ENCODE measurements at regions not wholly inside any gene's neighbourhood (a gene's known extent, or its start where the extent isn't known, plus 50 kb on each side); places are given as distances from the start of the nearest gene placed in this dataset.
"Not testable (repeated sequence)": the region's sequence is repeated elsewhere in the genome, so short reads cannot be mapped to it uniquely, and the experiment has no call there.

DNA sequence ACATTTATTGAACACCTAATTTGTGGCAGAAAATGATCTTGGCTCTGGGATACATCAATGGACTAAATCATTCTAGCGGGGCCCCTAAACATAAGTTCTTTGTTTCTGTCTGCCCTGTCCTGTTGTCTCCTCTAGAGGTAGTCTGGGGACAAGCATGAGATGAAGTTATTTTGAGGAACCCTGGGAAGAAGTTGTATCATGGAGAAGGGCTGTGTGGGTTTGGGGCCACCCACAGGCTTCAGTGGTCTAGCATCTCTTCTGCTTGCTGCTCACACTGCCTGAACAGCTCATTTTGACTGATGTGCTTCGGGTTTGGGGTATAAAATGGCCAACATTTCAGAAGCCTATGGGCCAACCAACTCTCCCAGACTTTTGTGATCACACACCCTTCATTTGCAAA, 50.3 kb upstream of the OSBPL11 start:
- H3K4me3 Mint-ChIP-seq = no peak overlapping the region
- H3K27me3 Mint-ChIP-seq (ENCODE audit: low read depth) = no peaks in the 10 kb centered on the region
- ATAC-seq (no peak), DNase-seq (no peak)
- no peaks in the 10 kb centered on the region for H3K36me3 Mint-ChIP-seq (ENCODE audit: insufficient read depth)
- H3K9me3 Mint-ChIP-seq = no peaks in the 10 kb centered on the region
- no peaks in the 10 kb centered on the region for H3K4me1 Mint-ChIP-seq (ENCODE audit: low read depth)

- Mint-ChIP-seq H3K4me3 (no peak overlapping the region), H3K9me3 (no peaks in the 10 kb centered on the region), H3K4me1 (ENCODE audit: low read depth) (no peaks in the 10 kb centered on the region), H3K36me3 (ENCODE audit: insufficient read depth) (no peaks in the 10 kb centered on the region), H3K27me3 (ENCODE audit: low read depth) (no peaks in the 10 kb centered on the region)
- DNase-seq = no peak
- no peak for ATAC-seq
Measured at GRCh38 chr3:125646581-125646980, 51.3 kb upstream of the OSBPL11 start.

DNA sequence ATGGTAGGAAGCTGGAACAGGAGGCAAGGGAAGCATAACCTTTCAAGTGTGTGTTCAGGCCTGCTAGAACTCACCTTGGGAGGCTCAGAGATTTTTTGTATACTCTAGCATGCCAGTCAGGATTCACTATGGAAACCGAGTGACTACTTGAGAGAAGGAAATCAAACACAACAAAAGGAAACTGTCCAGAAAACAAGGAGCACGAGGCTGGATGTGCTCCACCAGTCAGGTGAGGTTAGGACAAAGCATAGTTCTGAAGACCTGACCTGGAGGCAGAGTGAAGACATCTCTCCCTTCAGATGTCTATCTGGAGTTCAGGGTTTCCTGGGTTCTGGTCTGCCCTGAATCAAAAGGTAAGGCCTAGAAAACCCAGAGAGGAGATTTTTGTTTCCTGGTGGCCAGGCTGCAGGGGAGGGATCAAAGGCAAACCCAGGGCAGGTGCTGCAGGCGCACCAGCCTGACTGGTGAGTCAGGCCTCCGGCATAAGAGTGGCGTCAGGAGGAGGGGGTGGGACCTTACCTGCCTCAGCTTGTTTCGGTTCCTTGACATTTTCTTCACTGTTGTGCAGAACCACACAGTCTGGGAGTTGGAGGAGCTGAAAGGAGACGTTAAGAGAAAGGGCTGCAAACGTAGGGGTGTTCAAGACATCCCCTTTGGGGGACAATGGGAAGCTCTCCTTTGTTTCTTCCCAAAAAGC, 52.2 kb upstream of the OSBPL11 start:
- no peaks in the 10 kb centered on the region for H3K36me3 Mint-ChIP-seq (ENCODE audit: insufficient read depth)
- no peaks in the 10 kb centered on the region for H3K4me1 Mint-ChIP-seq (ENCODE audit: low read depth)
- no peaks in the 10 kb centered on the region for H3K9me3 Mint-ChIP-seq
- H3K27me3 Mint-ChIP-seq (ENCODE audit: low read depth) = no peaks in the 10 kb centered on the region
- ATAC-seq (no peak), DNase-seq (no peak)
- no peak overlapping the region for H3K4me3 Mint-ChIP-seq

GRCh38 chr3:125651244-125651643, 55.9 kb upstream of the OSBPL11 start:
- no peaks in the 10 kb centered on the region for H3K27me3 Mint-ChIP-seq (ENCODE audit: low read depth)
- no peaks in the 10 kb centered on the region for H3K36me3 Mint-ChIP-seq (ENCODE audit: insufficient read depth)
- ATAC-seq = no peak
- no peak for DNase-seq
- no peaks in the 10 kb centered on the region for H3K9me3 Mint-ChIP-seq
- no peak overlapping the region for H3K4me3 Mint-ChIP-seq
- H3K4me1 Mint-ChIP-seq (ENCODE audit: low read depth) = no peaks in the 10 kb centered on the region

DNA sequence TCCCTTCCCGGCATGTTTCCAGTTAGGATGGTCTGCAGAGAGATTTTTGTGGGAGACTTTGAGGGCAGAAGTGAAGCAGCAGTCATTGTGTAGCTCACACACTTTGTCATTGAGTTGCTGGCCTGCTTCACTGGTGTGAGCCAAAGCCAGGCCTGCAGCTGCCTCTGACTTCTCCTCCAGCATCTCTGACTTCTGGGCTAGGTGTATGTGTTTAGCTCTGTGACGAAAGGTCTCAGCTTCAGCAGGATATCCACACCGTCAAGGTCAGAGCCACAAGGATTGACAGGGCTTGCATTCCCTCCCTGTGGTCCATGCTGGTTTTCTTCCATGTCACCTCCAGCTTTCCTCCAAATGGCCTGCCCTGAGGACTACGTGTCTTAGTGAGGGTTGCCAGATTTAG, 57.1 kb upstream of the OSBPL11 start:
- Mint-ChIP-seq H3K36me3 (ENCODE audit: insufficient read depth) (no peaks in the 10 kb centered on the region), H3K27me3 (ENCODE audit: low read depth) (no peaks in the 10 kb centered on the region), H3K9me3 (no peaks in the 10 kb centered on the region), H3K4me3 (no peak overlapping the region), H3K4me1 (ENCODE audit: low read depth) (no peaks in the 10 kb centered on the region)
- ATAC-seq (no peak), DNase-seq (no peak)

DNA sequence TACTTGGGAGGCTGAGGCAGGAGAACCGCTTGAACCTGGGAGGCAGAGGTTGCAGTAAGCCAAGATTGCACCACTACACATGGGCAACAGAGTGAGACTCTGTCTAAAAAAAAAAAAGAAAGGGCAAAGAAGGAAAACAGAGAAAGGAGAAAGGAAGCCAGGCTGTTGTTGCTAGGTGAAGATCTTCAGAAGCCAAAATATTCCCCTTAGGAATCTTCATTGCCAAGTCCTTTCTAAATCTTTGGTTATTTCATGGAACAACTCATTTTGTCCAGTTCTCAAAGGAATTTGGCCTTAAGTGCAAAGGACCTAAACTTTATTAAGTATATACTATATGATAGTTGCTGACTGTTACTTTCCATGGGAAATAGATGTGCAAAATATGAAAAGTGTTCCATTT, 59.2 kb upstream of the OSBPL11 start:
- DNase-seq (no peak), ATAC-seq (no peak)
- no peaks in the 10 kb centered on the region for H3K36me3 Mint-ChIP-seq (ENCODE audit: insufficient read depth)
- no peaks in the 10 kb centered on the region for H3K27me3 Mint-ChIP-seq (ENCODE audit: low read depth)
- H3K4me3 Mint-ChIP-seq = no peak overlapping the region
- no peaks in the 10 kb centered on the region for H3K9me3 Mint-ChIP-seq
- no peaks in the 10 kb centered on the region for H3K4me1 Mint-ChIP-seq (ENCODE audit: low read depth)

DNA sequence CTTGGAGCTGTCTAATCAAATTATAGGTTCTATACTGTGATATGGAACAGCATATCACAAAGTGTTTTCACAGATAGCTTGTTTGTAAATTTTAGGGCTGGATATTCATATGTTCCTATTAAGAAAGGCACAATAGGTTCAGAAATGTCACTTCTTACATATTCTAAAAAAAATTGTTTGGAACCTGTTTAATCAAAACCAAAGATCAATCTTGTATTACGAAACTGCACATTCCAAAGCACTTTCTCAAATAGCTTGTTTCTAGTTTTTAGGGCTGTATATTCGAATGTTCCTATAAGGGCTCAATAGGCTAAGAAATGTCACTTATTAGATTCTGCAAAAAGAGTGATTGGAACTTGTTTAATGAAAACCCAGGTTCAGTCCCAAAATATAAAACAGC, 67.4 kb upstream of the OSBPL11 start:
- H3K4me1 Mint-ChIP-seq (ENCODE audit: low read depth) = no peaks in the 10 kb centered on the region

GRCh38 chr3:125670352-125670751, 75.1 kb upstream of the OSBPL11 start:
- no peak for DNase-seq
- Mint-ChIP-seq H3K36me3 (ENCODE audit: insufficient read depth) (no peaks in the 10 kb centered on the region), H3K9me3 (no peaks in the 10 kb centered on the region), H3K27me3 (ENCODE audit: low read depth) (no peaks in the 10 kb centered on the region), H3K4me3 (no peak overlapping the region), H3K4me1 (ENCODE audit: low read depth) (peaks cover 3% of the 10 kb centered on the region)
- no peak for ATAC-seq

More for the DNA sequence above, 67.4 kb upstream of the OSBPL11 start:
- ATAC-seq (no peak), DNase-seq (no peak)
- no peaks in the 10 kb centered on the region for H3K36me3 Mint-ChIP-seq (ENCODE audit: insufficient read depth)
- H3K27me3 Mint-ChIP-seq (ENCODE audit: low read depth) = no peaks in the 10 kb centered on the region
- H3K4me3 Mint-ChIP-seq = no peak overlapping the region
- no peaks in the 10 kb centered on the region for H3K9me3 Mint-ChIP-seq

DNA sequence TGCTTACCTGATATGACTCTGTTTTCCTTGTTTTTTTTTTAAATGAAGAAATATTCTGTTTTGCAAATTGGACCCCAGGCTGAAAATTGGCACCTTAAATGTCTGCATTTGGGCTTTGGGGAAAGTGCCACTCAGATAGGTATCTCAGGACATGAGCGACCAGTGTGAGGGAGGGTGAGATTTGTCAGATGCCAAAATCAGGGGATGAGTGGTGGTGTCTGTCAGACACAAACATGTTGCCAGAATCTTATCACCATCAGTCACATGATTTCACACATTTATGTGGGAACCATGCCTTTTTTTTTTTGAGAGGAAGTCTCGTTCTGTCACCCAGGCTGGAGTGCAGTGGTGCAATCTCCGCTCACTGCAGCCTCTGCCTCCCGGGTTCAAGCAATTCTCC, 75.6 kb upstream of the OSBPL11 start:
- ATAC-seq = no peak
- no peak for DNase-seq

DNA sequence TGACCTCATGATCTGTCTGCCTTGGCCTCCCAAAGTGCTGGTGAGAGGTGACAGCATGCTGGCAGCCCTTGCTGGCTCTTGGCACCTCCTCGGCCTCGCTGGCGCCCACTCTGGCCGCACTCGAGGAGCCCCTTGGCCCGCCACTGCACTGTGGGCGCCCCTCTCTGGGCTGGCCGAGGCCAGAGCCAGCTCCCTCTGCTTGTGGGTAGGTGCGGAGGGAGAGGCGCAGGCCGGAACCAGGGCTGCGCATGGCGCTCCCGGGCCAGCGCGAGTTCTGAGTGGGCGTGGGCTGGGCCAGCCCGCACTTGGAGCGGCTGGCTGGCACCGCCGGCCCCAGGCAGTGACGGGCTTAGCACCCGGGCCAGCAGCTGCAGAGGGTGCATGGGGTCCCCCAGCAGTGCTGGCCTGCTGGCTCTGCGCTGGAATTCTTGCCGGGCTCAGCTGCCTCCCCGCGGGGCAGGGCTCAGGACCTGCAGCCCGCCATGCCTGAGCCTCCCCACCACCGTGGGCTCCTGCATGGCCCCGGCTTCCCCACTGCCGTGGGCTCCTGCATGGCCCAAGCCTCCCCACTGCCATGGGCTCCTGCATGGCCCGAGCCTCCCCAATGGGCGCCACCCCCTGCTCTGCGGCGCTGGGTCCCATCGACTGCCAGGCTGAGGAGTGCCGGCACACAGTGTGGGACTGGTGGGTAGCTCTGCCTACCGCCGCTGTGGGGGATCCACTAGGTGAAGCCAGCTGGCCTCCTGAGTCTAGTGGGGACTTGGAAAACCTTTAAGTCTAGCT, 76.4 kb upstream of the OSBPL11 start:
- no peaks in the 10 kb centered on the region for H3K9me3 Mint-ChIP-seq
- no peaks in the 10 kb centered on the region for H3K36me3 Mint-ChIP-seq (ENCODE audit: insufficient read depth)
- no peaks in the 10 kb centered on the region for H3K27me3 Mint-ChIP-seq (ENCODE audit: low read depth)
- no peak for DNase-seq
- H3K4me3 Mint-ChIP-seq = no peak overlapping the region
- H3K4me1 Mint-ChIP-seq (ENCODE audit: low read depth) = peaks cover 3% of the 10 kb centered on the region
- no peak for ATAC-seq

More for the DNA sequence above, 75.6 kb upstream of the OSBPL11 start:
- peaks cover 3% of the 10 kb centered on the region for H3K4me1 Mint-ChIP-seq (ENCODE audit: low read depth)
- no peak overlapping the region for H3K4me3 Mint-ChIP-seq
- no peaks in the 10 kb centered on the region for H3K9me3 Mint-ChIP-seq
- H3K27me3 Mint-ChIP-seq (ENCODE audit: low read depth) = no peaks in the 10 kb centered on the region
- H3K36me3 Mint-ChIP-seq (ENCODE audit: insufficient read depth) = no peaks in the 10 kb centered on the region

DNA sequence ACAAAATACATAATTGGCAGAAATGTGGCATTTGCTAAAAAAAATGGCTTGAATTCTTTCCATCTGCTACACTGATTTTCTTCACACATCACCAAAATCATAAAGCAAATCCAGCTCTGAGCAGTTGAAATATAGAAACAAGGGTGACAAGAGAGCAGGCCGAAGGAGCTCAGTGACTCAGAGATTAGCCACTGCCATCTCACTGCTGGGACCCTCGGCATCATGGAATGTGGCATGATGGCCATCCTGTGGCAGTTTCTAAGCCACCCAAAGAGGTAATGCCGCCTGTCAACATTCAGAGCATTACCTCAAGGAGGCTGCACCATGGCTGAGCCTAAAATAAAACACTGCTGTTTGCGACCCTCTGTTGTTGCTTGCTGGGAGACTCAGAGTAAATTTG, 80.5 kb upstream of the OSBPL11 start:
- Mint-ChIP-seq H3K9me3 (no peaks in the 10 kb centered on the region), H3K4me1 (ENCODE audit: low read depth) (peaks cover 2% of the 10 kb centered on the region), H3K4me3 (no peak overlapping the region), H3K36me3 (ENCODE audit: insufficient read depth) (no peaks in the 10 kb centered on the region), H3K27me3 (ENCODE audit: low read depth) (no peaks in the 10 kb centered on the region)
- DNase-seq (no peak), ATAC-seq (no peak)

DNA sequence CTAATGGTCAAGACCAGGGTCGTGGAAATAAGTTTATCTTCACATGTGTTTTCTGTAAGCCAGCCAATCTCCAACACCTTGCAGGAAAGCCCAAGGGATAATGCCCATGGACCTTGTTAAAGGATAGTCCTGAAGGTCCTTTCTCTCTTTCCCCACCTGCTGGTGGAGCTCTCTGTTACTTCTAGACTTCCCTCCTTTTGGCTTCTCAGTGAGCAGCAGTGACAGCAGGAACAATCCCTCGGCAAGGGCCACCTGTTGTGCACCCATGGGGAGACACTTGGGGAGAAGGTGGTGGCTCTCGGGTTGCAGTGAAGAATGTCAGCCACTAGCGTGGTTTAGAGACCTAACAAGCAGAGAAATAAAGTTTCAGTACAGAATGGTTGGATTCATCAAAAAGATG, 84.0 kb upstream of the OSBPL11 start:
- H3K36me3 Mint-ChIP-seq (ENCODE audit: insufficient read depth) = no peaks in the 10 kb centered on the region
- H3K4me3 Mint-ChIP-seq = no peak overlapping the region
- ATAC-seq (no peak), DNase-seq (no peak)
- H3K27me3 Mint-ChIP-seq (ENCODE audit: low read depth) = no peaks in the 10 kb centered on the region
- H3K4me1 Mint-ChIP-seq (ENCODE audit: low read depth) = no peaks in the 10 kb centered on the region
- H3K9me3 Mint-ChIP-seq = no peaks in the 10 kb centered on the region

DNA sequence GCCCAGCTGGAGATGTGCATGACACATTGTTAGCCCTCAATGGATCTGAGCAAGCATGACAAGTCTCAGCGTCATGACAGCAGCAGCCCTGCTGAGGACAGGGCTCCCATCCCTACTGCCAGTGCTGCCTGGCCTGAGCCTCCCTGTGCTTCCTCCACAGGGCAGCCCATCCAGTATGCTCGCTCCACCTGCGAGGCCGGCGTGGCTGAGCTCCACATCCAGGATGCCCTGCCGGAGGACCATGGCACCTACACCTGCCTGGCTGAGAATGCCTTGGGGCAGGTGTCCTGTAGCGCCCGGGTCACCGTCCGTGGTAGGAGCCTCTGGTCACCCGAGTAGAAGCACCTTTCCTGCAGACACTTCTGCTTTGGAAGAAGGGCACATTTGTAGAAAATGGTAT, 85.8 kb upstream of the OSBPL11 start:
- Mint-ChIP-seq H3K4me3 (no peak overlapping the region), H3K4me1 (ENCODE audit: low read depth) (no peaks in the 10 kb centered on the region), H3K9me3 (no peaks in the 10 kb centered on the region), H3K36me3 (ENCODE audit: insufficient read depth) (no peaks in the 10 kb centered on the region), H3K27me3 (ENCODE audit: low read depth) (peaks cover 4% of the 10 kb centered on the region)
- DNase-seq (no peak), ATAC-seq (no peak)

DNA sequence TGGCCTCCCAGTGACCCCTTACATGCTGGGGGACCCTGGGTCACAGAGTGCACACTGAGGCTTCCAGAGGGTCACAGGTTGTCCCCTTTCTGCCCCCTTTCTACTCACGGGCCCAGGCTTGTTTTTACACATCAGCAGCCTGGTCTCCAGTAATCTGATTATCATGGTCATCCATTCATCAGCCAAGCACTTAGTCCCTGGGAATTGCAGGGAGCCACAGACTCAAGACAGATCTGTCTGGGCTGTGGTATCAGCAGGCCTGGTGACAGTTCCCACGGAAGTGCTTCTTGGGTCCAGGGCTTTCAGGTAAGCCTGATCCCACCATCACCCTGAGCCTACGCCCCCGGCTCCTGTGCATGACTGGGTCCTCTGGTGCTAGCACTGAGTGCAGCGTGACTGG, 86.6 kb upstream of the OSBPL11 start:
- DNase-seq; H3K27me3 Mint-ChIP-seq (ENCODE audit: low read depth); H3K9me3 Mint-ChIP-seq; H3K4me1 Mint-ChIP-seq (ENCODE audit: low read depth); H3K36me3 Mint-ChIP-seq (ENCODE audit: insufficient read depth); ATAC-seq; H3K4me3 Mint-ChIP-seq: not testable (repeated sequence)

DNA sequence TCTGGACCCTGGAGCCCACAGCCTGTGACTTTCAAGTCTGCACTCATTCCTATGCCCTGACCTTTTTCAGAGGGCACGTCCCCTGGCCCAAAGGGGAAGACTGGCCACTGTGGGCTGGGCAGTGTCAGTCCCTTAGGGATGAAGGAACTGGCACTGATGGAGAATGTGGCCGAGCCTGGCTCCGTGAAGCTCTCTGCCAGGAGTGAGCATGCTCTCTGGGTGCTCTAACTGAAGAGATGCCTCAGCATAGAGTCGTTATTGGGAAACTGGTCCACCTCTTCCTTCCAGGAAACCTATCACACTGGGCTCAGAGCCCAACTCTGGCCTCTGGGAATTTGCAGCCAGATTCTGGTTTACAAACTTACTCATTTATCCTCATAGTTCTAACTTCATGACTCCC, 87.3 kb upstream of the OSBPL11 start:
- DNase-seq; H3K27me3 Mint-ChIP-seq (ENCODE audit: low read depth); H3K36me3 Mint-ChIP-seq (ENCODE audit: insufficient read depth); ATAC-seq; H3K4me3 Mint-ChIP-seq; H3K4me1 Mint-ChIP-seq (ENCODE audit: low read depth); H3K9me3 Mint-ChIP-seq: not testable (repeated sequence)
